ENCODE measurements at regions not wholly inside any gene's neighbourhood (a gene's known extent, or its start where the extent isn't known, plus 50 kb on each side); places are given as distances from the start of the nearest gene placed in this dataset.

DNA sequence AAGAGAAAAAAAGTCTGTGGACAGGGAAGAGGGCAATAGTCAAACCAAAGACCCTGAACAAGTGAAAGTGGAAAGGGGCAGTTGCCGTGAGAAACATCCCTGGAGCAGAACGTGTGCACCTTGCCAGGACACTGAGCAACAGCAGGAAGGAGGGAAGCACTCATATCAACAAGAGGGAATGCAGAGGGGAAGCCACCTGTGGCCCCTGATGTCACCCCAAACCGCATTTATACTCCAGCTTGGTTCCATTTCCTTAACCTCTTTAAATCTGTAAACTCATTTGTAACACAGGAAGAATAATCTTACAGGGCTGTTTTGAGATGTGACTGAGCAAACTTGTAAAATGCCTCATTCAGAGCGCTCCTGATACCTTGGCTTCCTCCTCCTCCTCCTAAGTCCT is 698.8 kb downstream of the DIAPH3 start:
- TF ChIP-seq, protein P1, sequence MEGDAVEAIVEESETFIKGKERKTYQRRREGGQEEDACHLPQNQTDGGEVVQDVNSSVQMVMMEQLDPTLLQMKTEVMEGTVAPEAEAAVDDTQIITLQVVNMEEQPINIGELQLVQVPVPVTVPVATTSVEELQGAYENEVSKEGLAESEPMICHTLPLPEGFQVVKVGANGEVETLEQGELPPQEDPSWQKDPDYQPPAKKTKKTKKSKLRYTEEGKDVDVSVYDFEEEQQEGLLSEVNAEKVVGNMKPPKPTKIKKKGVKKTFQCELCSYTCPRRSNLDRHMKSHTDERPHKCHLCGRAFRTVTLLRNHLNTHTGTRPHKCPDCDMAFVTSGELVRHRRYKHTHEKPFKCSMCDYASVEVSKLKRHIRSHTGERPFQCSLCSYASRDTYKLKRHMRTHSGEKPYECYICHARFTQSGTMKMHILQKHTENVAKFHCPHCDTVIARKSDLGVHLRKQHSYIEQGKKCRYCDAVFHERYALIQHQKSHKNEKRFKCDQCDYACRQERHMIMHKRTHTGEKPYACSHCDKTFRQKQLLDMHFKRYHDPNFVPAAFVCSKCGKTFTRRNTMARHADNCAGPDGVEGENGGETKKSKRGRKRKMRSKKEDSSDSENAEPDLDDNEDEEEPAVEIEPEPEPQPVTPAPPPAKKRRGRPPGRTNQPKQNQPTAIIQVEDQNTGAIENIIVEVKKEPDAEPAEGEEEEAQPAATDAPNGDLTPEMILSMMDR (IDR thresholded peaks at IDR 0.05; ENCODE audit: low read depth, low read length, missing input control), result no peak
- TF ChIP-seq YY1 (IDR thresholded peaks at IDR 0.05), result no peak
